Type B pancreatic cell (in vitro differentiated cells): ENCODE measurements at regions not wholly inside any gene's neighbourhood (a gene's known extent, or its start where the extent isn't known, plus 50 kb on each side); places are given as distances from the start of the nearest gene placed in this dataset.

Experiments
- DNase-seq: peaks from one replicate; pipeline ENCODE4 v3.0.0; 2021; ENCODE audit warnings: mixed read lengths; ENCODE audit not compliant: unreplicated experiment; ENCODE audit errors: extremely low spot score
- H3K27ac Mint-ChIP-seq: 2 replicates; pipeline ENCODE4 v1.8.0; 2021; ENCODE audit warnings: mild to moderate bottlenecking, mixed read lengths
- H3K27me3 Mint-ChIP-seq: 2 replicates; pipeline ENCODE4 v1.8.0; 2021; ENCODE audit warnings: mixed read lengths
- H3K36me3 Mint-ChIP-seq: 2 replicates; pipeline ENCODE4 v1.8.0; 2021; ENCODE audit warnings: mixed read lengths
- H3K4me1 Mint-ChIP-seq: one replicate; pipeline ENCODE4 v1.8.0; 2021; ENCODE audit warnings: mixed read lengths; ENCODE audit not compliant: unreplicated experiment
- H3K4me3 Mint-ChIP-seq: 2 replicates; pipeline ENCODE4 v1.8.0; 2021; ENCODE audit warnings: mild to moderate bottlenecking, mixed read lengths
- H3K9me3 Mint-ChIP-seq: 2 replicates; pipeline ENCODE4 v1.8.0; 2021; ENCODE audit warnings: mixed read lengths
- CTCF ChIP-seq: fragments of 200-600 bp; sonication (generic); conservative IDR thresholded peaks from 2 replicates; pipeline ENCODE4 v1.5.0; 2021; ENCODE audit warnings: antibody characterized with exemption, mild to moderate bottlenecking

GRCh38 chr19:31553112-31553845, 204.0 kb upstream of the TSHZ3 start:
- peaks cover 49% of the 10 kb centered on the region for H3K27me3 Mint-ChIP-seq
- DNase-seq = no peak
- H3K27ac Mint-ChIP-seq = no peak overlapping the region
- H3K9me3 Mint-ChIP-seq = peaks cover 2% of the 10 kb centered on the region
- H3K4me1 Mint-ChIP-seq = no peaks in the 10 kb centered on the region
- H3K36me3 Mint-ChIP-seq = no peaks in the 10 kb centered on the region
- TF ChIP-seq CTCF = no peak
- H3K4me3 Mint-ChIP-seq = no peak overlapping the region

DNA sequence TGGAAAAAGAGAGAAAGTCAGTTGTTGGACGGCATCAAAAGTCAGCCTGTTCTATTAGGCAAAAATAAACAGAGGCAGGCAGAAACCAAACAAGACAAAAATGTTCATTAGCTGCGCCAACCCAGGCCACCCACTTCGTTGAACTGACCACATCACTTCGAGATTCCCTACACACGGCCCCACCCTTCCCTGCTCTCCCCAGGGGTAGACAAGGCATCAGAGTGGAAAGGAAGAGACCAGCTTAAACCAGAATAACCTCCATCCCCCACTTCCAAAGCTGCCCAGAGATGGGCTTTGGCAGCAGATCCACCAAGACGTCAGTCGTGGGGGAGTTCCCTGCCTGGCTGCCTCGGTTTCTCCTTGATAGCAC, 204.6 kb upstream of the TSHZ3 start:
- Mint-ChIP-seq H3K4me1 (no peaks in the 10 kb centered on the region), H3K27ac (no peak overlapping the region), H3K4me3 (no peak overlapping the region), H3K36me3 (no peaks in the 10 kb centered on the region), H3K27me3 (peaks cover 49% of the 10 kb centered on the region), H3K9me3 (peaks cover 6% of the 10 kb centered on the region)
- DNase-seq = no peak
- no peak for TF ChIP-seq CTCF

- H3K36me3 Mint-ChIP-seq = no peaks in the 10 kb centered on the region
- H3K27ac Mint-ChIP-seq = no peak overlapping the region
- TF ChIP-seq CTCF = no peak
- H3K27me3 Mint-ChIP-seq = peaks cover 44% of the 10 kb centered on the region
- no peaks in the 10 kb centered on the region for H3K4me1 Mint-ChIP-seq
- H3K4me3 Mint-ChIP-seq = no peak overlapping the region
- DNase-seq = no peak
- H3K9me3 Mint-ChIP-seq = peaks cover 6% of the 10 kb centered on the region
These were observed 205.1 kb upstream of the TSHZ3 start for GRCh38 chr19:31554360-31554759.

DNA sequence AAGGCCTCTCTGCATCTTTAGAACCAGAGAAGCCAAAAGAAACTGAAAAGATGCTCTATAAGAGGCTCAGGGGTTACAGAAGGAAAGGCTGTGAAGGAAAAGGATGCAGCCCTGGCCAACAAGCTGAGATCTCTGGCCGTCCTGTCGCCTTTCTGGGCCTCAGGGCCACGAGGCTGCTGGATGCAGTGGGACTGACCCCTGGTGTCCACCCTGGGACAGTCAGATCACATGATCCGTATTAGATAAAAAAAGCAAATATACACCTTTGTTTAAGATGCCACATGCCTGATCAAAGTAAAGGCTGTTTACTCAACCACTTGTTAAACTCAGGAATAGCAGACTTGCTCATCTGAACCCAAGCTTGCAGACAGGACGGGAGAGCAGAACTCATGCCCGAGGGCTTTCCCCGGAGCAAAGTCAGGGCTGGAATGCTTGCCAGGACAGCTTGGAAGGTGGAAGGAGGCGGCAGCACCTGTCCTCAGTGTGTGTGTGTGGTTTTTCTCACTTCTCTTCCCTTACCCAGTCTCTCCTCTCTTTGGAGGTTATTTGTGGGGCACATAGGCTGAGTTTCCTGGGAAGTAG, 206.5 kb upstream of the TSHZ3 start:
- Mint-ChIP-seq H3K36me3 (peaks cover 3% of the 10 kb centered on the region), H3K9me3 (peaks cover 12% of the 10 kb centered on the region), H3K27me3 (peaks cover 38% of the 10 kb centered on the region)

DNA sequence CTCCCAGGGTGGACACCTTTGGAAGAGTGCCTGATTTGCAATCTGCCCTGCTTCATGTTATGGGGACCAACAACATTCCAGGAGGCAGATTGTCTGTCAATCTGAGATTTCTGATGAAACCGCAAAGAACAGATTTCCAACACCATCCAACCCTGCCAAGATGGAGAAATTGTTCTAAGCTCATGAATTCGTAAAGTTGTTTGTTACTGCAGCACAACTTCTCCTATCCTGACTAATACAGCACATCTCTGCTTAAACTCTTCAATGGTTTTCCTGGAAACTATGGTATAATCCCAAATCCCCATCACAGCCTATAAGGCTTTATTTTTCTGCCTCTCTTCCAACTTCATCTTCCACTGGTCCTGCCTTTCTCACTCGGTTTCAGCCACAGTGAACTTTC, 210.3 kb upstream of the TSHZ3 start:
- peaks cover 30% of the 10 kb centered on the region for H3K27me3 Mint-ChIP-seq
- peaks cover 3% of the 10 kb centered on the region for H3K36me3 Mint-ChIP-seq
- H3K9me3 Mint-ChIP-seq = peaks cover 12% of the 10 kb centered on the region
- H3K4me1 Mint-ChIP-seq = no peaks in the 10 kb centered on the region
- no peak for TF ChIP-seq CTCF
- no peak overlapping the region for H3K27ac Mint-ChIP-seq
- no peak for DNase-seq
- H3K4me3 Mint-ChIP-seq = no peak overlapping the region

More for the DNA sequence above, 206.5 kb upstream of the TSHZ3 start:
- TF ChIP-seq CTCF = peak; percentile 18
- no peak for DNase-seq
- Mint-ChIP-seq H3K4me3 (no peak overlapping the region), H3K4me1 (no peaks in the 10 kb centered on the region), H3K27ac (no peak overlapping the region)
